ENCODE measurements at regions not wholly inside any gene's neighbourhood (a gene's known extent, or its start where the extent isn't known, plus 50 kb on each side); places are given as distances from the start of the nearest gene placed in this dataset.

DNA sequence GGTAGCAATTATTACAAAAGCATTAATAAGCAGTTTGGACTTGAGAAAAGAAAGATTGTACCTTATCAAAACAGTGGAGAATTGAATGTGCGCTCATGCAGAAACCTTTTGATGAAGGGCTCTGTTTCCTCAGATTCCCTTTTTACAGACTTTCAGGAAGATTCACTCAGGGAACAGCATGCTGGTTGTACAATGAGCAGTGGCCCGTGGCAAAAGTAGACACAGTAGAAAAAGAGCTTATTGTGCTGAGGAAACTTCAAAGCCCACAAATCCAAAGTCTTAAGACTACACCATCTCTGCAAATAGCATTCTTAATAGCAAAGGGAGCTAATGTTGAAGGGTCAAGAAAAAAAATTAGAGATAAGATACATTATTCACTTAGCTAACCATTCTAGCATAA lies 858.9 kb downstream of the PDHA2 start:
- TF ChIP-seq, protein P1, sequence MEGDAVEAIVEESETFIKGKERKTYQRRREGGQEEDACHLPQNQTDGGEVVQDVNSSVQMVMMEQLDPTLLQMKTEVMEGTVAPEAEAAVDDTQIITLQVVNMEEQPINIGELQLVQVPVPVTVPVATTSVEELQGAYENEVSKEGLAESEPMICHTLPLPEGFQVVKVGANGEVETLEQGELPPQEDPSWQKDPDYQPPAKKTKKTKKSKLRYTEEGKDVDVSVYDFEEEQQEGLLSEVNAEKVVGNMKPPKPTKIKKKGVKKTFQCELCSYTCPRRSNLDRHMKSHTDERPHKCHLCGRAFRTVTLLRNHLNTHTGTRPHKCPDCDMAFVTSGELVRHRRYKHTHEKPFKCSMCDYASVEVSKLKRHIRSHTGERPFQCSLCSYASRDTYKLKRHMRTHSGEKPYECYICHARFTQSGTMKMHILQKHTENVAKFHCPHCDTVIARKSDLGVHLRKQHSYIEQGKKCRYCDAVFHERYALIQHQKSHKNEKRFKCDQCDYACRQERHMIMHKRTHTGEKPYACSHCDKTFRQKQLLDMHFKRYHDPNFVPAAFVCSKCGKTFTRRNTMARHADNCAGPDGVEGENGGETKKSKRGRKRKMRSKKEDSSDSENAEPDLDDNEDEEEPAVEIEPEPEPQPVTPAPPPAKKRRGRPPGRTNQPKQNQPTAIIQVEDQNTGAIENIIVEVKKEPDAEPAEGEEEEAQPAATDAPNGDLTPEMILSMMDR (IDR thresholded peaks at IDR 0.05; ENCODE audit: insufficient read depth, low read length) = no peak
- TF ChIP-seq, protein P2, sequence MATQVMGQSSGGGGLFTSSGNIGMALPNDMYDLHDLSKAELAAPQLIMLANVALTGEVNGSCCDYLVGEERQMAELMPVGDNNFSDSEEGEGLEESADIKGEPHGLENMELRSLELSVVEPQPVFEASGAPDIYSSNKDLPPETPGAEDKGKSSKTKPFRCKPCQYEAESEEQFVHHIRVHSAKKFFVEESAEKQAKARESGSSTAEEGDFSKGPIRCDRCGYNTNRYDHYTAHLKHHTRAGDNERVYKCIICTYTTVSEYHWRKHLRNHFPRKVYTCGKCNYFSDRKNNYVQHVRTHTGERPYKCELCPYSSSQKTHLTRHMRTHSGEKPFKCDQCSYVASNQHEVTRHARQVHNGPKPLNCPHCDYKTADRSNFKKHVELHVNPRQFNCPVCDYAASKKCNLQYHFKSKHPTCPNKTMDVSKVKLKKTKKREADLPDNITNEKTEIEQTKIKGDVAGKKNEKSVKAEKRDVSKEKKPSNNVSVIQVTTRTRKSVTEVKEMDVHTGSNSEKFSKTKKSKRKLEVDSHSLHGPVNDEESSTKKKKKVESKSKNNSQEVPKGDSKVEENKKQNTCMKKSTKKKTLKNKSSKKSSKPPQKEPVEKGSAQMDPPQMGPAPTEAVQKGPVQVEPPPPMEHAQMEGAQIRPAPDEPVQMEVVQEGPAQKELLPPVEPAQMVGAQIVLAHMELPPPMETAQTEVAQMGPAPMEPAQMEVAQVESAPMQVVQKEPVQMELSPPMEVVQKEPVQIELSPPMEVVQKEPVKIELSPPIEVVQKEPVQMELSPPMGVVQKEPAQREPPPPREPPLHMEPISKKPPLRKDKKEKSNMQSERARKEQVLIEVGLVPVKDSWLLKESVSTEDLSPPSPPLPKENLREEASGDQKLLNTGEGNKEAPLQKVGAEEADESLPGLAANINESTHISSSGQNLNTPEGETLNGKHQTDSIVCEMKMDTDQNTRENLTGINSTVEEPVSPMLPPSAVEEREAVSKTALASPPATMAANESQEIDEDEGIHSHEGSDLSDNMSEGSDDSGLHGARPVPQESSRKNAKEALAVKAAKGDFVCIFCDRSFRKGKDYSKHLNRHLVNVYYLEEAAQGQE (IDR thresholded peaks at IDR 0.05; ENCODE audit: insufficient replicate concordance, low read depth) = no peak
- no peak for TF ChIP-seq SPI1 (IDR thresholded peaks at IDR 0.05; ENCODE audit: borderline replicate concordance, low read depth)
- TF ChIP-seq POLR2AphosphoS5 (IDR thresholded peaks at IDR 0.05; ENCODE audit: low read depth) = no peak

All from HL-60 (cell line).